HG03175 (cell line): ENCODE measurements at regions not wholly inside any gene's neighbourhood (a gene's known extent, or its start where the extent isn't known, plus 50 kb on each side); places are given as distances from the start of the nearest gene placed in this dataset.

Experiments
- ATAC-seq: cut with Tn5 transposase; IDR thresholded peaks from one replicate; pipeline ENCODE4 v1.9.1; 2021; ENCODE audit warnings: mild to moderate bottlenecking, moderate library complexity; ENCODE audit not compliant: unreplicated experiment

- no peak for ATAC-seq
These were observed 53.4 kb downstream of the MC4R start for GRCh38 chr18:60319129-60319528.

- no peak for ATAC-seq
These were observed 60.8 kb downstream of the MC4R start for GRCh38 chr18:60311676-60312360.

- ATAC-seq, result no peak
These were observed 76.9 kb downstream of the MC4R start for GRCh38 chr18:60295674-60296073.

- ATAC-seq, result no peak
These were observed 80.4 kb downstream of the MC4R start for GRCh38 chr18:60292186-60292585.

GRCh38 chr18:60279391-60279790, 93.2 kb downstream of the MC4R start:
- ATAC-seq, result no peak

- ATAC-seq, result no peak
These were observed 94.6 kb downstream of the MC4R start for GRCh38 chr18:60277855-60278480.

GRCh38 chr18:60267391-60268058, 105.0 kb downstream of the MC4R start:
- ATAC-seq, result no peak

- ATAC-seq, result no peak
These were observed 106.0 kb downstream of the MC4R start for GRCh38 chr18:60266558-60266957.

GRCh38 chr18:60259052-60259681, 113.4 kb downstream of the MC4R start:
- ATAC-seq, result peak; percentile 83

GRCh38 chr18:60249388-60249787, 123.2 kb downstream of the MC4R start:
- ATAC-seq, result no peak

GRCh38 chr18:60248336-60249330, 123.9 kb downstream of the MC4R start:
- ATAC-seq, result no peak

- peak; percentile 85 for ATAC-seq
These were observed 125.5 kb downstream of the MC4R start for GRCh38 chr18:60247103-60247502.

- ATAC-seq, result peak; percentile 79
These were observed 126.0 kb downstream of the MC4R start for GRCh38 chr18:60246606-60247005.

- no peak for ATAC-seq
These were observed 127.5 kb downstream of the MC4R start for GRCh38 chr18:60245096-60245495.

- ATAC-seq, result peak; percentile 97
These were observed 133.4 kb downstream of the MC4R start for GRCh38 chr18:60239024-60239710.

GRCh38 chr18:60235164-60235563, 137.4 kb downstream of the MC4R start:
- no peak for ATAC-seq

- ATAC-seq, result peak; percentile 66
These were observed 140.0 kb downstream of the MC4R start for GRCh38 chr18:60232541-60232940.

GRCh38 chr18:60228609-60229595, 143.7 kb downstream of the MC4R start:
- no peak for ATAC-seq

- ATAC-seq, result peak; percentile 65
These were observed 157.1 kb downstream of the MC4R start for GRCh38 chr18:60215432-60215831.
